Neutrophil (primary cell): ENCODE measurements at regions not wholly inside any gene's neighbourhood (a gene's known extent, or its start where the extent isn't known, plus 50 kb on each side); places are given as distances from the start of the nearest gene placed in this dataset.
"Not testable (repeated sequence)": the region's sequence is repeated elsewhere in the genome, so short reads cannot be mapped to it uniquely, and the experiment has no call there.

Experiments
- H3K27ac ChIP-seq: fragments of 200-600 bp; sonication (generic); 2 replicates; pipeline ENCODE4 v1.5.1; 2016; ENCODE audit warnings: mild to moderate bottlenecking, moderate library complexity
- H3K27me3 ChIP-seq: fragments of 200-600 bp; sonication (generic); 2 replicates; pipeline ENCODE4 v1.6.0; 2016; ENCODE audit warnings: mild to moderate bottlenecking
- H3K36me3 ChIP-seq: fragments of 200-600 bp; sonication (generic); 2 replicates; pipeline ENCODE4 v1.5.1; 2017
- H3K4me1 ChIP-seq, 2 experiments: fragments of 200-600 bp in 1 of 2; sonication (generic) in 1 of 2; 1 replicate in 1 of 2; 2 replicates in 1 of 2; pipeline versions ENCODE4 v1.5.1 to v1.6.1; 2013 to 2016; ENCODE audit warnings: low read depth in 1 of 2, low read length in 1 of 2, mild to moderate bottlenecking in 1 of 2, moderate library complexity in 1 of 2; ENCODE audit not compliant: control insufficient read depth in 1 of 2, insufficient read depth in 1 of 2
- H3K4me3 ChIP-seq, 2 experiments: fragments of 200-600 bp in 1 of 2; sonication (generic) in 1 of 2; 1 replicate in 1 of 2; 2 replicates in 1 of 2; pipeline ENCODE4 v1.5.1; 2013 to 2016; ENCODE audit warnings: low read depth in 1 of 2, low read length in 1 of 2, mild to moderate bottlenecking in 1 of 2, moderate library complexity in 1 of 2
- H3K9me3 ChIP-seq: fragments of 200-600 bp; sonication (generic); 2 replicates; pipeline ENCODE4 v1.5.1; 2016
- TF ChIP-seq, protein P1 (sequence below): fragments of 200-600 bp; sonication (generic); IDR thresholded peaks from 2 replicates; pipeline ENCODE4 v1.5.1; 2016; ENCODE audit warnings: antibody characterized with exemption

DNA sequence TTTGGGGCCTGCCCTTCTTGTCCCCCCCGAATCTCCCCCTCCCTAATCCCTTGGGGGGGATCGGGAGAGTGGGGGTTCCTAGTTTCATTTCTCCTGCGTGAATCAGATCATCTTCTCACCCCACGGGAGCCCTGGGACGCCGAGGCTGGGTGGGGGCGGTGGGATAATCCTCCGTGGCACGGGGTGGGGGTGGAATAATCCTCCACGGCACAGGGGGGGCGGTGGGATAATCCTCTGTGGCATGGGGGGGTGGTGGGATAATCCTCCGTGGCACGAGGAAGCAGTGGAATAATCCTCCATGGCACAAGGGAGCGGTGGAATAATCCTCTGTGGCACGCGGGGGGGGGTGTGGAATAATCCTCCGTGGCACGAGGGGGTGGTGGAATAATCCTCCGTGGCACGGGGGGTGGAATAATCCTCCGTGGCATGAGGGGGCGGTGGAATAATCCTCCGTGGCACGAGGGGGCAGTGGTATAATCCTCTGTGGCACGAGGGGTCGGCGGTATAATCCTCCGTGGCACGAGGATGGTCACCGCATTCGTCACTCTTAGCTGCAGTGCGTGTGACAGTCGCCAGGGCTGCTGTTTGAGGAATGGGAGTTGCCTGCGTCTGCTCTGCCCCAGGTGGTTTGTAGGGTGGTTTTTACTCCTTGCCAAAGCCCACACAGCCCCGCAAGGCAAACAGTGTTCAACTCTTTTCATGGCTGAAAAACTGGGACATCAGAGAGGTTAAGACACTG is 156.9 kb downstream of the LAT start:
- Histone ChIP-seq H3K36me3 (no peaks in the 10 kb centered on the region), H3K4me3 (no peak overlapping the region), H3K4me1 (no peaks in the 10 kb centered on the region), H3K27ac (no peak overlapping the region), H3K27me3 (no peaks in the 10 kb centered on the region), H3K9me3 (no peaks in the 10 kb centered on the region)
- TF ChIP-seq, protein P1, sequence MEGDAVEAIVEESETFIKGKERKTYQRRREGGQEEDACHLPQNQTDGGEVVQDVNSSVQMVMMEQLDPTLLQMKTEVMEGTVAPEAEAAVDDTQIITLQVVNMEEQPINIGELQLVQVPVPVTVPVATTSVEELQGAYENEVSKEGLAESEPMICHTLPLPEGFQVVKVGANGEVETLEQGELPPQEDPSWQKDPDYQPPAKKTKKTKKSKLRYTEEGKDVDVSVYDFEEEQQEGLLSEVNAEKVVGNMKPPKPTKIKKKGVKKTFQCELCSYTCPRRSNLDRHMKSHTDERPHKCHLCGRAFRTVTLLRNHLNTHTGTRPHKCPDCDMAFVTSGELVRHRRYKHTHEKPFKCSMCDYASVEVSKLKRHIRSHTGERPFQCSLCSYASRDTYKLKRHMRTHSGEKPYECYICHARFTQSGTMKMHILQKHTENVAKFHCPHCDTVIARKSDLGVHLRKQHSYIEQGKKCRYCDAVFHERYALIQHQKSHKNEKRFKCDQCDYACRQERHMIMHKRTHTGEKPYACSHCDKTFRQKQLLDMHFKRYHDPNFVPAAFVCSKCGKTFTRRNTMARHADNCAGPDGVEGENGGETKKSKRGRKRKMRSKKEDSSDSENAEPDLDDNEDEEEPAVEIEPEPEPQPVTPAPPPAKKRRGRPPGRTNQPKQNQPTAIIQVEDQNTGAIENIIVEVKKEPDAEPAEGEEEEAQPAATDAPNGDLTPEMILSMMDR: no peak

DNA sequence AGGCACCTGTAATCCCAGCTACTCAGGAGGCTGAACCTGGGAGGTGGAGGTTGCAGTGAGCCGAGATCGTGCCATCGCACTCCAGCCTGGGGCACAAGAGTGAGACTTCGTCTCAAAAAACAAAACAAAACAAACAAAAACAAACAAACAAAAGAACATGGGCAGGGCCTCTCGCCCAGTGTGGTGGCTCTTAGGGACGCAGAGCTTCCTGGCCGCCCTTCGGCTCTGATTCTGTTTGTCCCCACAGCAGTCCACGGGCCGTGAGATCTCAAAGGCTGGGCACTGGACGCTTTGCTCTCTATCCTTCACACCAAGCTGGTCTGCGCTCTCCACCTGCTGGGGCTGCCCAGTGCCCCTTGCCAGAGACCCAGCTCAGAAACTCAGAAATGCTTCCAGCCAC is 156.3 kb downstream of the LAT start:
- H3K27me3 ChIP-seq, H3K27ac ChIP-seq, H3K4me1 ChIP-seq, H3K4me3 ChIP-seq, H3K9me3 ChIP-seq, H3K36me3 ChIP-seq: not testable (repeated sequence)

- H3K4me3 ChIP-seq, H3K27me3 ChIP-seq: not testable (repeated sequence)
Observed at GRCh38 chr16:29139901-29140855, 155.3 kb downstream of the LAT start.

GRCh38 chr16:29139261-29139802 is 154.5 kb downstream of the LAT start:
- no peaks in the 10 kb centered on the region for H3K9me3 ChIP-seq
- TF ChIP-seq, protein P1: no peak
- H3K4me3 ChIP-seq: no peak overlapping the region
- no peaks in the 10 kb centered on the region for H3K27me3 ChIP-seq
- no peak overlapping the region for H3K27ac ChIP-seq
- H3K4me1 ChIP-seq: no peaks in the 10 kb centered on the region
- no peaks in the 10 kb centered on the region for H3K36me3 ChIP-seq

More at GRCh38 chr16:29139901-29140855, 155.3 kb downstream of the LAT start:
- not testable (repeated sequence) for H3K9me3 ChIP-seq, H3K4me1 ChIP-seq, H3K36me3 ChIP-seq, H3K27ac ChIP-seq

- H3K4me3 ChIP-seq, H3K27me3 ChIP-seq, H3K27ac ChIP-seq: not testable (repeated sequence)
Observed at GRCh38 chr16:29138698-29139097, 153.8 kb downstream of the LAT start.

DNA sequence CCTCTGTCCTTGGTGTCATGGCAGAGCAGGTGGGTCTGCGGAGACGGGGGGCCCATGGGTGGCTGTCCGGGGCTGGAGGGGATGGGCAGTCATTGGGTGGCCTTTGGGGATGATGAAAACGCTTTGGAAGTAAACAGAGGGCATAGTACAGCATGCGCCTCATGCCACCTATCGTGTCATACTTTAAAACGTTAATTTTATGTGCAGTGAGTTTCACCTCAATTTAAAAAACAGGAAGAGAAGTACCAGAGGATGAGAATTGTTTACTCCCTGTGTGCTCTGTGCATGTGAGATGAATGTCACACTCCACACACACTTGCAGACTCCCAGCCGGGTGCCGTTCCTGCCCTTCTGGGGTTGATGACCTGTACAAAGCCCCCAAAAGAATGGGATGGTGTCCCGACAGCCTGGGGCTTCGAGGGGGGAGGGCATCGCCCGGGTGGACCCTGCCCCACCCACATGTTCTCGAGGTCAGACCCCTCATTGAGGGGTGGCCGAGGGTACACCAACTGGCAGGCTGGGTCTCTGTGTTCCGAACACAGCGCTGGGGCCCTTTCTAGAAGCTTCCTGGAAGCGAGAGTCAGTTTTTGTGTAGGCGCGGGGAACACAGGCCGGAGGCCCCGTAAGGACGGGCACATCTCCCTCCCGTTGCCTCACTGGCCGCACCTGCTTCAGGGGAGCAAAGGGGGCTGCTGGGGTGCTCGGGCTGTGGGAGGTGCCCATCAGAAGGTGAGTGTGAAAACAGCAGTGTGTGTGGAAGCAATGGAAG is 153.2 kb downstream of the LAT start:
- not testable (repeated sequence) for H3K4me1 ChIP-seq, H3K9me3 ChIP-seq, H3K4me3 ChIP-seq, H3K27ac ChIP-seq, H3K36me3 ChIP-seq, H3K27me3 ChIP-seq

More at GRCh38 chr16:29138698-29139097, 153.8 kb downstream of the LAT start:
- H3K9me3 ChIP-seq, H3K4me1 ChIP-seq, H3K36me3 ChIP-seq: not testable (repeated sequence)

DNA sequence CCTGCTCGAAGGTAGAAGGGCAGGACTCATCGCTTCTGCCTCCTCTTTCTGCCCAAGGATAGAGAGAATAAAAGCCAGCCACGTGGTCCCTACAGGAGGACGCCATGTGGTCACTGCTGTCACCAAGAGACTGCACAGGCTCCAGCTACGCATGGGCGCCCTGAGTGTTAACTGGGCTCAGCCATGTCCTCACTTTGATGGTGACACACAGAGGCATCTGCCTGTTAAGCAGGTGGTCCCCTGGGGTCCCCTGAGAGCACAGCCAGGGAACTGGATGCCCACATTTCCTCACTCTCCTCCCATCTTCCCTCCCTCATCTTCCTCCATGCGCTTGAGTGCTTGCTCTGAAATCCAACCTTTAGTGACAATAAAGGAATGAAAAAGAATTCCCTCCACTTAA is 152.6 kb downstream of the LAT start:
- not testable (repeated sequence) for H3K36me3 ChIP-seq, H3K27ac ChIP-seq, H3K4me1 ChIP-seq, H3K27me3 ChIP-seq, H3K9me3 ChIP-seq, H3K4me3 ChIP-seq

- H3K27ac ChIP-seq, H3K9me3 ChIP-seq, H3K27me3 ChIP-seq, H3K4me1 ChIP-seq, H3K4me3 ChIP-seq, H3K36me3 ChIP-seq: not testable (repeated sequence)
Observed at GRCh38 chr16:29136916-29137315, 152.1 kb downstream of the LAT start.

- not testable (repeated sequence) for H3K27ac ChIP-seq, H3K27me3 ChIP-seq, H3K4me3 ChIP-seq, H3K9me3 ChIP-seq, H3K4me1 ChIP-seq, H3K36me3 ChIP-seq
Observed at GRCh38 chr16:29136046-29136696, 151.3 kb downstream of the LAT start.

DNA sequence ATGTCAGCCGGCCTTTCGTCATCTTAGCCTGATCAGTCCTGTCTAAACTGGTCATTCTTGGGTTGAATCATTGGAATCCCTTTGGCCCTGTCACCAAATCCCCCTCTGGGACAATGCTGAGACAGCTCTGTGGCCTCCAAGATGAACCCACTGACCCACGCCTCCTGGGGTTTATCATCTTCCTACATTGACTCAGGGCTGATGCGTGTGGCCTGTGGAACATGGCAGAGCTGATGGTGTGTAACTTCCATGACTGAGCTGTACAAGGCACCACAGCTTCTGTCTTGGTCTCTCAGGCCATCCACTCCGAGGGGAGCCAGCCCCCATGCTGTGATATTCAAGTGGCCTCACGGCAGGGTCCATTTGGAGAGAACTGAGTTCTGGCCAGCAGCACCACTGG is 150.2 kb downstream of the LAT start:
- H3K4me3 ChIP-seq, H3K36me3 ChIP-seq, H3K9me3 ChIP-seq, H3K27me3 ChIP-seq, H3K4me1 ChIP-seq: not testable (repeated sequence)
- peak overlapping the region; percentile 6 for H3K27ac ChIP-seq
